NCI-H1436 (cell line): ENCODE measurements at regions not wholly inside any gene's neighbourhood (a gene's known extent, or its start where the extent isn't known, plus 50 kb on each side); places are given as distances from the start of the nearest gene placed in this dataset.
A peak's percentile ranks its signal among the peaks of the same experiment; 100 is the strongest.

Source experiments
- DNase-seq: peaks from one replicate; lab custom pipeline; 2025; lab: John Stamatoyannopoulos, UW

DNA sequence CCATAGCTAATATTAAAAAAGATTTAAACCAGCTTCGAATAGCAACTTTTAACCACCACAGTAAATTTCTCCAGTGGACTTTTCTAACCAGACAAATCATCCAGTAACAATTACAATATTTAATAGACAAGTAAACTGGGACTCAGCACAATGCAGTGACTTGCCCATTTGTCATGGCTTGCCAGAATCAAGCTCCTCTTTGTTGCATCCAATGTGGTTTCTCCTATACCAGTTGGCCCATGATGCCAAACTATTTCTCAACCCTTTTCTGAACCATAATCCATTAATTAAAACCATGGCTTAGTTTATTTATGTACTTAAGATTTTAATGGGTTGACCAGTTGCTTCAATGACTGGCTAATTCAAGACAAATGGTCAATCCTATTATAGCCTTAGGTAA lies 64.4 kb downstream of the DIO2 start:
- no peak for DNase-seq

DNA sequence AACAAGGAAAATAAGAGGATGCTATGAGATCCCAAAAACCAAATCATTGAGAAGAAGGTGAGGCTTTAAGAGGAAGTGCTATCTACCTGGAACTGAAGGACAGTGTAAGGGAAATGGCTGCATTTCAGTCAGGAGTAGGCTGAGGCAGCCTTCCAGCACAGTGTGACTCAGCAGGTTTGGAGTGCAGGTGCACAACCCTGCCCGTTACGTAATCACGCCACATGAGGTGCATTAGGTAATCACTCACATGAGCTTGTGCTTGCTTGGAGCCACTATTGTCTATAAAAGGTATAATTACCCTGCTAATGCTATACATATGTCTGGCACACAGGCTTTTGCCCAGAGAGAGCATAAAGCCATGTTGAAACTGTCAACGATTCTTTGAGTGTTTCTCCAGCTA lies 74.9 kb downstream of the DIO2 start:
- DNase-seq: peak; percentile 9

GRCh38 chr14:80135305-80136088 lies 75.8 kb downstream of the DIO2 start:
- DNase-seq: no peak

- no peak for DNase-seq
Observed at GRCh38 chr14:80134321-80134720, 77.0 kb downstream of the DIO2 start.

- DNase-seq: no peak
Observed at GRCh38 chr14:80133457-80133856, 77.8 kb downstream of the DIO2 start.

- DNase-seq: no peak
Observed at GRCh38 chr14:80127466-80127865, 83.8 kb downstream of the DIO2 start.

GRCh38 chr14:80124794-80125193 lies 86.5 kb downstream of the DIO2 start:
- DNase-seq: no peak

- DNase-seq: peak; percentile 76
Observed at GRCh38 chr14:80117876-80118275, 93.4 kb downstream of the DIO2 start.

- DNase-seq: no peak
Observed at GRCh38 chr14:80116157-80116556, 95.1 kb downstream of the DIO2 start.

DNA sequence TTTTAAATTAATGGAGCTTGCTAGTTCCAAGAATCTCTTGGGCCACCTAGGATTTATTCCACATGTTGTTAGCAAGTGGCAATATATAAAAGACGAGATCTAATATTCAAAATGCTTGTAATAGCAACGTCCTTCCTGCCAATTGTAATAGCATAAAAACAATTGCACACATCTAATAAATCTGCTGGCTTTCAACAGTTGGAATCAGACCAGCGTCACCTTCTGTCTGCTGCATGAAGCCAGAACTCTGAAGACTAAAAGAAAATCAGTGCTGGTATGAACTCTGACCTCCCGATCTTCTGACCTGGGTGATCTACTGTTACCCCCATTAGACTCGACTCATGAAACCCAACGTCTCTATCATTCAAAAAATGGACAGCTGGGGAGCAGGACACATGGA lies 100.6 kb downstream of the DIO2 start:
- DNase-seq: no peak

DNA sequence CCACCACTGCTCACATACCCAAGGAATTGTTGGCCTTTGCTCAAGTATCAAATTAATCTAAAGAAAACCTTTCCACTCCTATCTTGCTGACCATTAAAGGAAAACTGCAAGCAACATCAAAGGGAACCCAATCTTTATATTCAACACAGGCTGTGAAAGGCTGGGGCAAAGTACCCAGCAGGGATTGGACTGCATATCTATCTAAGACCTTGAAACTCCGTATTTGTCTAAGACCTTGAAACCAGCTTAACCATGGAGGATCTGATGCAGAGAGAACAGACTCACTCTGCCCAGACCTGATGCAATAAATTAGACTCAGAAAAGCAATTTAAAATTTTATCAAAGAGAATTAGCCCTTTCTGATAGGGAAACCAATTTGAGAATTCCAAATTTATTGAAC lies 102.2 kb downstream of the DIO2 start:
- no peak for DNase-seq

DNA sequence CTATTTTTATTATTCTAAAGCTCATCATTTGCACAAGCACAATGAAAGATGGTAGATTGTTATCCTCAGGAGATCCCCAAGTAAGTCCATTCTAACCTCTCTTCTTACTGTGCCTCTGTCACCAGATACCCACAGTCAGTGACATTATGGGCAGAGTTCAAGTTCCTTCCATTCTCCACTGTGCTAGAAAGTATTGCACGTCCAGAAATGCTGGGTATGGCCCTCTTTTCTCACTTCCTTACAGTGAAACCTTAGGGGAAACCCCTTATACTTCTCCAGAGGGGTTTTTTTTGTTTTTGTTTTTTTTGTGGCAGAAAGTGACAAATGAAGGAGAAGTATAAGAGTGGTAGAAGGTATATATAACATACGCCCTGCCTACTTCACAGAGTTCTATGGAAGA lies 102.9 kb downstream of the DIO2 start:
- DNase-seq: no peak

DNA sequence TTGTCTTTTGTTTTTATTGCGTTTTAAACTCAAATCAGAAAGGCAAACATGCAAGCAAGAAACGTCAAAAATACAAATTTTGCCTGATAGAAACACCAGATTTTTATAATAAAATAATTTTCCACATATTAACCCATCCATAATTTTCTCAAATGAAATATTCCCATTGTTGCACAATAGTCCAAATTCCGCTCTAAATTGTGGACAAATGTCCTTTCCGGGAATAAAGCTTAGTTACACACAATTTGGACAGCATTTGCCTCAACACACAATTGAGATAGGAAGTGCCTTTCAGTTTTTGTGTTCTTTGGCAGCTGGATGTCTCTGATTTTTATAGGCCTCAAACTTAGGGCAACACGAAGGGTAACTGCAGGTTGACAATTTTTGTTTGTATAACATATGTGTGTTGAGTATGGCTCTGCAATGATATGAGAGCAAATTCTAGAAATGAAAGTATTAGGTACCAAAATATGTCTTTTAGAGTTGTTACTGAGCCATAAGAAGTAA lies 105.8 kb downstream of the DIO2 start:
- DNase-seq: no peak

DNA sequence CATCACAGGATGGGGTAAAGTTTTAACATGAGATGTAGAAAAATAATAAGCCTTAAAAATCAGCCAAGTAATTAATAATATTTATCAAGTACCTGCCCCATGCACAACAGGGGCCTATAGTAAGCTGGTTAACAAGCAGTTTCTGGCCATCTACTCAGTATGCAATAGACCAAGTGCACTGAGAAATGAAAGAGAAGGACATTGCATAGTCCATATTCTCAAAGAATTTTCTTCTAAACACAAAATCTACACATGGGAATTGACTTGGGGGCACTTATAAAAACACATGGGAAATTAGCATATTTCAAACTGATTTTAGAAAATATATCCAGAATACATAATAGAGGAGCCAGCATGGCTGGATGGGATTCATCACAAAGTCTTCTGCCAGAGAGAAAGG lies 109.5 kb downstream of the DIO2 start:
- no peak for DNase-seq

DNA sequence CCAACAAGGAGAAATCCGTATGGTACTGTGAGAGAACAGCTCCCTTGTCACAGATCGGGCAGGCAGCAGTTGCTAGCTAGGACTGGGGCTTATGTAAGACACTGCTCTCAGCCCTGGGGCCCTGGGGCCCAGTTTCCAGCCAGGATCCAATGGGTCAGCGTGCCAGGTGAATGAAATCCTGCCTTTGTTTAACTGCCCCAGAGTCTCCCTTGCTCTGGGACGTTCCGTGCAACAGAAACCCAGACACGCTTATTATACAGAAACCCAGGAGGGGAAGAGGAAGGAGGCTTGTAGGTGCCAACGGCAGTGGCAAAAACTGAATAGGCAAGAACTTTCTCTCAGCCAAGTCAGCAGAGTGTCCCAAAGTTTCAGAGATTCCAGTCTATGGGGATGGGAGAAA lies 110.6 kb downstream of the DIO2 start:
- DNase-seq: no peak

DNA sequence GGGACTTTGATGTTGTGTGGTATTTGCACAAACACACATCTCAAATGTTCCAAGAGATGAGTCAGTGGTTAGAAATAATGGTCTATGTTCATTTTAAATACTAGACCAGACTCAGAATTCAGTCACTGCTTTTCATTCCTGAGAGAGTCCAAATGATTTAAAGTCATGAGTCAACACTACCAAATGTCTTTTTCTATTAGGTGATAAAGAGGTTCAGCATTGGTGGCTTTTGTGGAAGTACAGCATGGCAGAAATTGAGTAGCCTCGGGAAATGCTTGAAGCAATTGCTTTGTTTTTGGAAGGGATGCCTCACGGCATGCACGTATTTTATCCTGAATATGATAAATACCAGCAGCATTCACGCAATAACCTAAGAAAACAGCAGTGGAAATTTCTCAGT lies 115.7 kb downstream of the DIO2 start:
- DNase-seq: no peak

- DNase-seq: no peak
Observed at GRCh38 chr14:80087411-80087810, 123.9 kb downstream of the DIO2 start.

- DNase-seq: no peak
Observed at GRCh38 chr14:80084196-80084595, 127.1 kb downstream of the DIO2 start.

DNA sequence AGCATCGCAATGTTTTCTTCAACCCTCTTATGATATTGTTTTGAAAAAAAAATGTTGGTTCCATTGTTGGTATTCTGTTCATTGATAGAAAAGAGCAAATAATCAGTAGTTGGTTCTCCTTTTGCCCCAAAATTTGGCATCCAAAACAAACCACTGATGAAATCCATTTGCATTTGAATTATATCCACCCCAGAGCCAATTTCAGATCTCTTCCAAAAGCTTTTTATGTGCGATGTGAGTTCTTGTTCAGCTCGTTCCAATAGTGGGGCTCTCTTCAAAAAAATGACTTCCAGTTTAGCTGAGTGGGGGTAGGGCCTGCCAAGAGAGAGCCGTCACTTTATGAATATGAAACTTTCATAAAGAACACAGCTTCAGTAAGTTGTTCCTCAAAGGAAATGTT lies 130.7 kb downstream of the DIO2 start:
- no peak for DNase-seq

DNA sequence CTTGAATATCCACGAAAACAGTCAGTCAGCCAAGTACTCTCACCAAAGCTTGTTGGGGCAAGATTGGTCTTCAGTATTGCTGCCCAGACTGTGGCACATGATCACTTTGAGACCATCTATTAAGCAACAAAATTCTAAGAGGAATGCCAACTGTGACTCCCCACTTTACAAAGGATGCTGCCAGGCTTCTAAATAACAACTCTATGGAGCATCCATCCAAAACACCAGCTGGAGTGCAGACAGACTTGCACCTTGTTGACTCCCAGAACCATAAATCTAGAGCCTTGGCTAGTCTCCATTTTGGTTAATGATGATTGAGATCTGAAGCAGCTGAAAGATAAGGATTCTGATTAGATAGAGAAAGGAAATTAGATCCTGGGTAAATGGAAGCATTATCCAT lies 132.8 kb downstream of the DIO2 start:
- DNase-seq: peak; percentile 17

DNA sequence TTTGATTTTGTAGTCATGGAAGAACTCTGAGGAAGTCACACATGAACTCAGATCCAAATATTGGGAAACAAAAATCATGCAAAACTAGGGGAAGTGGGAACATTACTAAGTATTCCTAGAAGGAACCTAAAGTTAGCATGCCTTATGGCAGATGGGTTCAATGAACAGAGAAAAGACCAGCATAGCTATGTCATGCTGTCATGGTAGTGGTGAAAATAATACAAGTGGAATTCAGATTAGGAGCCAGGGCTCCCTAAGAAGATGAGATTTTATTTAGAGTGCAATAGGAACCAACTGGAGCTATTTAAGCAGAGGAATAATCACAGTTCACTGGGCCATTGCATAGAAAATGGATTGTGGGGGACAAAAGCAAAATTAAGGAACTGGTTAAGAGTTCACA lies 134.0 kb downstream of the DIO2 start:
- no peak for DNase-seq

- DNase-seq: no peak
Observed at GRCh38 chr14:80074900-80075574, 136.3 kb downstream of the DIO2 start.

GRCh38 chr14:80059041-80059440 lies 152.3 kb downstream of the DIO2 start:
- no peak for DNase-seq

GRCh38 chr14:80056497-80056801 lies 154.9 kb downstream of the DIO2 start:
- DNase-seq: no peak
